H9 (cell line): ENCODE measurements at regions not wholly inside any gene's neighbourhood (a gene's known extent, or its start where the extent isn't known, plus 50 kb on each side); places are given as distances from the start of the nearest gene placed in this dataset.

Experiments
- DNase-seq: peaks from one replicate; pipeline ENCODE4 v3.0.0-alpha.2; 2017
- H2AFZ ChIP-seq: one replicate; pipeline ENCODE4 v1.6.1; 2013; ENCODE audit warnings: mild to moderate bottlenecking, low read length, control low read depth, moderate library complexity
- H2AK5ac ChIP-seq: 2 replicates; pipeline ENCODE4 v1.6.1; 2013; ENCODE audit warnings: low read length, control low read depth, mixed read lengths; ENCODE audit not compliant: insufficient read length
- H2BK120ac ChIP-seq: one replicate; pipeline ENCODE4 v1.6.1; 2013; ENCODE audit warnings: low read depth, mild to moderate bottlenecking, low read length, control low read depth, inconsistent platforms; ENCODE audit not compliant: poor library complexity, severe bottlenecking
- H2BK12ac ChIP-seq: 2 replicates; pipeline ENCODE4 v1.6.1; 2013; ENCODE audit warnings: low read length, control low read depth, mixed read lengths, low read depth; ENCODE audit not compliant: insufficient read length
- H2BK15ac ChIP-seq: 2 replicates; pipeline ENCODE4 v1.6.1; 2013; ENCODE audit warnings: low read depth, low read length, control low read depth
- H2BK20ac ChIP-seq: one replicate; pipeline ENCODE4 v1.6.1; 2013; ENCODE audit warnings: low read depth, mild to moderate bottlenecking, low read length, control low read depth, inconsistent platforms; ENCODE audit not compliant: poor library complexity, severe bottlenecking
- H2BK5ac ChIP-seq: 2 replicates; pipeline ENCODE4 v1.6.1; 2013; ENCODE audit warnings: low read length, control low read depth, mixed read lengths; ENCODE audit not compliant: insufficient read length
- H3K14ac ChIP-seq: 2 replicates; pipeline ENCODE4 v1.6.1; 2013; ENCODE audit warnings: low read length, control low read depth; ENCODE audit not compliant: insufficient read depth
- H3K18ac ChIP-seq: 2 replicates; pipeline ENCODE4 v1.6.1; 2013; ENCODE audit warnings: low read depth, mild to moderate bottlenecking, mixed read lengths, low read length, control low read depth; ENCODE audit not compliant: insufficient read length
- H3K23ac ChIP-seq: 2 replicates; pipeline ENCODE4 v1.6.1; 2013; ENCODE audit warnings: low read length, control low read depth, mixed read lengths, low read depth; ENCODE audit not compliant: insufficient read length
- H3K23me2 ChIP-seq: 2 replicates; pipeline ENCODE4 v1.6.1; 2013; ENCODE audit warnings: low read depth, mild to moderate bottlenecking, mixed read lengths, low read length, control low read depth; ENCODE audit not compliant: insufficient read length, poor library complexity, severe bottlenecking
- H3K27ac ChIP-seq: 2 replicates; pipeline ENCODE4 v1.5.1; 2013; ENCODE audit warnings: low read length, control low read depth, mixed read lengths, low read depth; ENCODE audit not compliant: insufficient read length
- H3K27me3 ChIP-seq: 2 replicates; pipeline ENCODE4 v1.6.1; 2013; ENCODE audit warnings: low read length, control low read depth, inconsistent platforms; ENCODE audit not compliant: insufficient read depth
- H3K4ac ChIP-seq: 2 replicates; pipeline ENCODE4 v1.6.1; 2013; ENCODE audit warnings: low read depth, mild to moderate bottlenecking, control low read depth, inconsistent platforms, low read length, moderate library complexity
- H3K4me1 ChIP-seq: 2 replicates; pipeline ENCODE4 v1.6.1; 2013; ENCODE audit warnings: low read length, control low read depth, inconsistent platforms; ENCODE audit not compliant: insufficient read depth
- H3K4me2 ChIP-seq: 2 replicates; pipeline ENCODE4 v1.6.1; 2013; ENCODE audit warnings: low read length, control low read depth, mixed read lengths; ENCODE audit not compliant: insufficient read length, insufficient read depth
- H3K56ac ChIP-seq: 2 replicates; pipeline ENCODE4 v1.6.1; 2013; ENCODE audit warnings: low read depth, mild to moderate bottlenecking, mixed read lengths, low read length, control low read depth; ENCODE audit not compliant: insufficient read length
- H3K79me1 ChIP-seq: 2 replicates; pipeline ENCODE4 v1.6.1; 2013; ENCODE audit warnings: low read depth, mild to moderate bottlenecking, moderate library complexity, low read length, control low read depth, inconsistent platforms; ENCODE audit not compliant: insufficient read depth, poor library complexity, severe bottlenecking
- H3K79me2 ChIP-seq: 2 replicates; pipeline ENCODE4 v1.6.1; 2013; ENCODE audit warnings: low read length, control low read depth, inconsistent platforms; ENCODE audit not compliant: insufficient read depth
- H3K9ac ChIP-seq: 2 replicates; pipeline ENCODE4 v1.6.1; 2013; ENCODE audit warnings: low read length, control low read depth, mixed read lengths; ENCODE audit not compliant: insufficient read length; ENCODE audit errors: extremely low read depth
- H3K9me3 ChIP-seq: one replicate; pipeline ENCODE4 v1.6.1; 2013; ENCODE audit warnings: low read depth, low read length, inconsistent platforms; ENCODE audit not compliant: control insufficient read depth
- H3T11ph ChIP-seq: one replicate; pipeline ENCODE4 v1.6.1; 2013; ENCODE audit warnings: mild to moderate bottlenecking, low read length, control low read depth, inconsistent platforms
- H4K20me1 ChIP-seq: one replicate; pipeline ENCODE4 v1.6.1; 2013; ENCODE audit not compliant: control insufficient read depth, insufficient read length, insufficient read depth
- H4K5ac ChIP-seq: 2 replicates; pipeline ENCODE4 v1.6.1; 2013; ENCODE audit warnings: low read depth, mild to moderate bottlenecking, mixed read lengths, low read length, control low read depth; ENCODE audit not compliant: insufficient read length
- H4K8ac ChIP-seq: replicated peaks from 2 replicates; pipeline ENCODE4 v1.6.1; 2013; ENCODE audit warnings: low read length, control low read depth, mixed read lengths, low read depth; ENCODE audit not compliant: insufficient read length
- H4K91ac ChIP-seq: 2 replicates; pipeline ENCODE4 v1.6.1; 2013; ENCODE audit warnings: low read depth, mild to moderate bottlenecking, moderate library complexity, mixed read lengths, low read length, control low read depth; ENCODE audit not compliant: insufficient read length
- H3K27ac Mint-ChIP-seq, 3 experiments: 2 replicates in 2 of 3; 3 replicates in 1 of 3; pipeline ENCODE4 v1.8.0; 2020 to 2021; ENCODE audit warnings: mixed read lengths in 3 of 3, mild to moderate bottlenecking in 1 of 3, moderate library complexity in 1 of 3
- H3K27me3 Mint-ChIP-seq: 2 replicates; pipeline ENCODE4 v1.8.0; 2021; ENCODE audit warnings: low read depth, mild to moderate bottlenecking, moderate library complexity, mixed read lengths
- H3K36me3 Mint-ChIP-seq, 3 experiments: 2 replicates in 2 of 3; 3 replicates in 1 of 3; pipeline ENCODE4 v1.8.0; 2020 to 2021; ENCODE audit warnings: low read depth in 3 of 3, mixed read lengths in 3 of 3; ENCODE audit not compliant: insufficient read depth in 1 of 3
- H3K4me1 Mint-ChIP-seq, 2 experiments: 2 replicates each; pipeline ENCODE4 v1.8.0; 2020; ENCODE audit warnings: mixed read lengths in 2 of 2
- H3K4me3 Mint-ChIP-seq, 2 experiments: 2 replicates in 1 of 2; 3 replicates in 1 of 2; pipeline ENCODE4 v1.8.0; 2020 to 2021; ENCODE audit warnings: mild to moderate bottlenecking in 2 of 2, mixed read lengths in 2 of 2, moderate library complexity in 1 of 2
- H3K9me3 Mint-ChIP-seq, 2 experiments: 2 replicates in 1 of 2; 3 replicates in 1 of 2; pipeline ENCODE4 v1.8.0; 2020; ENCODE audit warnings: mild to moderate bottlenecking in 2 of 2, mixed read lengths in 2 of 2, moderate library complexity in 1 of 2
- CTCF ChIP-seq: fragments of 200-600 bp; sonication (generic); conservative IDR thresholded peaks from 3 replicates; pipeline ENCODE4 v1.8.0; 2021; ENCODE audit warnings: antibody characterized with exemption, mild to moderate bottlenecking
- WGBS: extraction: QIAGEN DNeasy Blood & Tissue Kit; methylation state at CpG from one replicate; pipeline ENCODE4 v1.1.7; 2013; ENCODE audit warnings: missing lambda C conversion rate, low lambda C conversion rate, mixed read lengths; ENCODE audit not compliant: insufficient read length; ENCODE audit errors: extremely low coverage; 5-methylcytosine and 5-hydroxymethylcytosine counted together

- no peak overlapping the region for H4K91ac ChIP-seq
- no peak overlapping the region for H3K4me2 ChIP-seq
- no peak overlapping the region for H3K18ac ChIP-seq
- no peaks in the 10 kb centered on the region; the same call in 1 of the 2 replicates for H3K27me3 Mint-ChIP-seq
- no peaks in the 10 kb centered on the region for H3K9me3 ChIP-seq
- no peak overlapping the region for H3K56ac ChIP-seq
- H2BK120ac ChIP-seq, result no peak overlapping the region
- H3K4ac ChIP-seq, result no peak overlapping the region
- no peak for TF ChIP-seq CTCF
- no peaks in the 10 kb centered on the region for H3K79me2 ChIP-seq
- H3K27ac Mint-ChIP-seq, result no peak overlapping the region
- no peak overlapping the region for H2BK12ac ChIP-seq
- H3K23me2 ChIP-seq, result no peaks in the 10 kb centered on the region
- H2AK5ac ChIP-seq, result no peak overlapping the region
- no peak overlapping the region for H3K23ac ChIP-seq
- H2BK20ac ChIP-seq, result no peak overlapping the region
- H3K4me1 ChIP-seq, result peaks cover 2% of the 10 kb centered on the region; the same call in 1 of the 2 replicates
- H2BK5ac ChIP-seq, result no peak overlapping the region
- H4K5ac ChIP-seq, result no peak overlapping the region
- peaks cover 8 to 12% (median 10%) of the 10 kb centered on the region in 3 experiments for H3K36me3 Mint-ChIP-seq
- H2AFZ ChIP-seq, result no peak overlapping the region
- no peak overlapping the region for H4K8ac ChIP-seq
- no CpG with 5 or more reads among the region's 4 CpGs for WGBS
- H3K27ac ChIP-seq, result no peak overlapping the region
- H2BK15ac ChIP-seq, result no peak overlapping the region
- no peaks in the 10 kb centered on the region for H4K20me1 ChIP-seq
- no peak overlapping the region for H3T11ph ChIP-seq
- peaks cover 12 to 13% of the 10 kb centered on the region in 2 experiments; a peak in 4 of 5 replicates for H3K9me3 Mint-ChIP-seq
- H3K79me1 ChIP-seq, result no peaks in the 10 kb centered on the region
- H3K4me3 Mint-ChIP-seq, result no peak overlapping the region
- no peak overlapping the region for H3K14ac ChIP-seq
- peaks cover 23% of the 10 kb centered on the region in 2 experiments for H3K4me1 Mint-ChIP-seq
- no peak for DNase-seq
- H3K27me3 ChIP-seq, result no peaks in the 10 kb centered on the region
- H3K9ac ChIP-seq, result no peak overlapping the region
Observed at GRCh38 chr4:38422850-38423249, 241.1 kb upstream of the KLF3 start.
